DND-41 (cell line): ENCODE measurements at regions not wholly inside any gene's neighbourhood (a gene's known extent, or its start where the extent isn't known, plus 50 kb on each side); places are given as distances from the start of the nearest gene placed in this dataset.

Source experiments
- ATAC-seq: fragments of 200-7000 bp; cut with Tn5 transposase; 3 replicates; pipeline ENCODE4 v1.9.1; 2021; ENCODE audit warnings: low read depth; ENCODE audit not compliant: insufficient read depth
- DNase-seq: peaks from one replicate; pipeline ENCODE4 v3.0.0-alpha.2; 2020
- H2AFZ ChIP-seq: 2 replicates; pipeline ENCODE4 v1.6.0; 2012; ENCODE audit warnings: low read depth, low read length
- H3K27ac ChIP-seq: 2 replicates; pipeline ENCODE4 v1.5.1; 2012; ENCODE audit warnings: low read length, inconsistent platforms
- H3K27me3 ChIP-seq: fragments of 200-600 bp; sonication (generic); 2 replicates; pipeline ENCODE4 v1.6.0; 2012; ENCODE audit warnings: low read length, mild to moderate bottlenecking, inconsistent platforms; ENCODE audit not compliant: insufficient read depth, poor library complexity
- H3K36me3 ChIP-seq: 2 replicates; pipeline ENCODE4 v1.5.1; 2012; ENCODE audit warnings: low read length, inconsistent platforms; ENCODE audit not compliant: insufficient read depth
- H3K4me1 ChIP-seq: 2 replicates; pipeline ENCODE4 v1.5.1; 2012; ENCODE audit warnings: mild to moderate bottlenecking, low read length; ENCODE audit not compliant: insufficient read depth
- H3K4me2 ChIP-seq: 2 replicates; pipeline ENCODE4 v1.6.0; 2012; ENCODE audit warnings: mild to moderate bottlenecking, moderate library complexity, low read length, inconsistent platforms; ENCODE audit not compliant: insufficient read depth
- H3K4me3 ChIP-seq, 2 experiments: fragments of 200-600 bp in 1 of 2; shearing (Covaris generic) in 1 of 2; 2 replicates each; pipeline ENCODE4 v1.5.1; 2012 to 2016; ENCODE audit warnings: inconsistent platforms in 2 of 2, low read length in 2 of 2, mild to moderate bottlenecking in 2 of 2, low read depth in 1 of 2, moderate library complexity in 1 of 2
- H3K79me2 ChIP-seq: 2 replicates; pipeline ENCODE4 v1.6.0; 2012; ENCODE audit warnings: low read length, inconsistent platforms; ENCODE audit not compliant: insufficient read depth
- H3K9ac ChIP-seq: 2 replicates; pipeline ENCODE4 v1.6.0; 2012; ENCODE audit warnings: low read depth, mild to moderate bottlenecking, inconsistent platforms, low read length, moderate library complexity
- H3K9me3 ChIP-seq: 2 replicates; pipeline ENCODE4 v1.5.1; 2012; ENCODE audit warnings: low read length, moderate library complexity, mild to moderate bottlenecking, inconsistent platforms; ENCODE audit not compliant: insufficient read depth, severe bottlenecking
- H4K20me1 ChIP-seq: 2 replicates; pipeline ENCODE4 v1.6.0; 2012; ENCODE audit warnings: low read length; ENCODE audit not compliant: insufficient read depth
- EZH2 ChIP-seq: IDR thresholded peaks from 3 replicates; pipeline ENCODE4 v1.6.1; 2012; ENCODE audit warnings: borderline replicate concordance, low read depth, mild to moderate bottlenecking, moderate library complexity, low read length, inconsistent platforms; ENCODE audit not compliant: severe bottlenecking
- TF ChIP-seq, protein P1 (sequence below): IDR thresholded peaks from 2 replicates; pipeline ENCODE4 v1.5.1; 2012; ENCODE audit warnings: borderline replicate concordance, low read length, moderate library complexity, mild to moderate bottlenecking; ENCODE audit not compliant: poor library complexity, severe bottlenecking; ENCODE audit errors: extremely low read depth

GRCh38 chr2:16048466-16048865, 108.1 kb downstream of the MYCN start:
- no peak overlapping the region for H3K4me3 ChIP-seq
- no peak overlapping the region for H3K9ac ChIP-seq
- TF ChIP-seq EZH2, result no peak
- TF ChIP-seq, protein P1, sequence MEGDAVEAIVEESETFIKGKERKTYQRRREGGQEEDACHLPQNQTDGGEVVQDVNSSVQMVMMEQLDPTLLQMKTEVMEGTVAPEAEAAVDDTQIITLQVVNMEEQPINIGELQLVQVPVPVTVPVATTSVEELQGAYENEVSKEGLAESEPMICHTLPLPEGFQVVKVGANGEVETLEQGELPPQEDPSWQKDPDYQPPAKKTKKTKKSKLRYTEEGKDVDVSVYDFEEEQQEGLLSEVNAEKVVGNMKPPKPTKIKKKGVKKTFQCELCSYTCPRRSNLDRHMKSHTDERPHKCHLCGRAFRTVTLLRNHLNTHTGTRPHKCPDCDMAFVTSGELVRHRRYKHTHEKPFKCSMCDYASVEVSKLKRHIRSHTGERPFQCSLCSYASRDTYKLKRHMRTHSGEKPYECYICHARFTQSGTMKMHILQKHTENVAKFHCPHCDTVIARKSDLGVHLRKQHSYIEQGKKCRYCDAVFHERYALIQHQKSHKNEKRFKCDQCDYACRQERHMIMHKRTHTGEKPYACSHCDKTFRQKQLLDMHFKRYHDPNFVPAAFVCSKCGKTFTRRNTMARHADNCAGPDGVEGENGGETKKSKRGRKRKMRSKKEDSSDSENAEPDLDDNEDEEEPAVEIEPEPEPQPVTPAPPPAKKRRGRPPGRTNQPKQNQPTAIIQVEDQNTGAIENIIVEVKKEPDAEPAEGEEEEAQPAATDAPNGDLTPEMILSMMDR, result no peak
- H3K9me3 ChIP-seq, result no peaks in the 10 kb centered on the region
- H2AFZ ChIP-seq, result no peak overlapping the region
- DNase-seq (no peak), ATAC-seq (no peak)
- no peak overlapping the region for H3K27ac ChIP-seq
- no peaks in the 10 kb centered on the region for H3K36me3 ChIP-seq
- no peaks in the 10 kb centered on the region for H3K27me3 ChIP-seq
- no peaks in the 10 kb centered on the region for H3K79me2 ChIP-seq
- H3K4me2 ChIP-seq, result no peak overlapping the region
- H3K4me1 ChIP-seq, result no peaks in the 10 kb centered on the region
- H4K20me1 ChIP-seq, result no peaks in the 10 kb centered on the region

DNA sequence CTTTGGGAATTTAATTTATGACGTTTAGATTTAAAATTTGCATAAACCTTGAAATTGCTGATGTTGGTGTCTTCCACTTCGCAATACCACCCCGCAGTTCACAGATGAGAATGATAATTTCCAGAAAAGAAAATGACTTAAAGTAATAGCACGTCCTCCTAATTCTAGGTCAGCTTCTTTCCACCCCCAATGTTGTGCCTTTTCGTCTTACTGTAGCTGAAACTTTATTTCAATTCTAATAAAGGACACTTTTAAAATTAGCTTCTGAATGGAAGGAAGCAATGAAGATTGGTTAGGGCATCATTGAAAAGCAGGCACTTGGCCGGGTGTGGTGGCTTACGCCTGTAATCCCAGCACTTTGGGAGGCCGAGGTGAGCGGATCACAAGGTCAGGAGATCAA, 107.4 kb downstream of the MYCN start:
- Histone ChIP-seq H3K9ac (no peak overlapping the region), H3K36me3 (no peaks in the 10 kb centered on the region), H3K4me2 (no peak overlapping the region), H4K20me1 (no peaks in the 10 kb centered on the region), H3K4me1 (no peaks in the 10 kb centered on the region), H3K27me3 (no peaks in the 10 kb centered on the region), H3K27ac (no peak overlapping the region), H2AFZ (no peak overlapping the region), H3K9me3 (no peaks in the 10 kb centered on the region), H3K79me2 (no peaks in the 10 kb centered on the region), H3K4me3 (no peak overlapping the region)
- DNase-seq (no peak), ATAC-seq (no peak)
- no peak for TF ChIP-seq EZH2

GRCh38 chr2:16046649-16047048, 106.3 kb downstream of the MYCN start:
- no peak for TF ChIP-seq EZH2
- TF ChIP-seq, protein P1, result no peak
- DNase-seq, result no peak

GRCh38 chr2:16045653-16046352, 105.5 kb downstream of the MYCN start:
- H3K4me2 ChIP-seq, result no peak overlapping the region
- no peaks in the 10 kb centered on the region for H4K20me1 ChIP-seq
- DNase-seq (no peak), ATAC-seq (no peak)
- no peaks in the 10 kb centered on the region for H3K79me2 ChIP-seq
- no peak overlapping the region for H3K27ac ChIP-seq
- H3K9me3 ChIP-seq, result no peaks in the 10 kb centered on the region
- H3K4me1 ChIP-seq, result no peaks in the 10 kb centered on the region
- TF ChIP-seq, protein P1, result no peak
- TF ChIP-seq EZH2, result no peak
- no peak overlapping the region for H3K4me3 ChIP-seq
- H3K9ac ChIP-seq, result no peak overlapping the region
- no peaks in the 10 kb centered on the region for H3K27me3 ChIP-seq
- no peaks in the 10 kb centered on the region for H3K36me3 ChIP-seq
- no peak overlapping the region for H2AFZ ChIP-seq

More at GRCh38 chr2:16046649-16047048, 106.3 kb downstream of the MYCN start:
- Histone ChIP-seq H3K4me2 (no peak overlapping the region), H3K36me3 (no peaks in the 10 kb centered on the region), H4K20me1 (no peaks in the 10 kb centered on the region), H3K4me3 (no peak overlapping the region), H3K79me2 (no peaks in the 10 kb centered on the region), H3K27ac (no peak overlapping the region), H2AFZ (no peak overlapping the region), H3K9ac (no peak overlapping the region), H3K4me1 (no peaks in the 10 kb centered on the region), H3K9me3 (no peaks in the 10 kb centered on the region), H3K27me3 (no peaks in the 10 kb centered on the region)
- ATAC-seq, result no peak
